HG02588 (cell line): ENCODE measurements at regions not wholly inside any gene's neighbourhood (a gene's known extent, or its start where the extent isn't known, plus 50 kb on each side); places are given as distances from the start of the nearest gene placed in this dataset.
"Not testable (repeated sequence)": the region's sequence is repeated elsewhere in the genome, so short reads cannot be mapped to it uniquely, and the experiment has no call there.

ENCODE experiments used
- ATAC-seq: cut with Tn5 transposase; IDR thresholded peaks from one replicate; pipeline ENCODE4 v1.9.1; 2021; ENCODE audit warnings: mild to moderate bottlenecking, moderate library complexity; ENCODE audit not compliant: unreplicated experiment

DNA sequence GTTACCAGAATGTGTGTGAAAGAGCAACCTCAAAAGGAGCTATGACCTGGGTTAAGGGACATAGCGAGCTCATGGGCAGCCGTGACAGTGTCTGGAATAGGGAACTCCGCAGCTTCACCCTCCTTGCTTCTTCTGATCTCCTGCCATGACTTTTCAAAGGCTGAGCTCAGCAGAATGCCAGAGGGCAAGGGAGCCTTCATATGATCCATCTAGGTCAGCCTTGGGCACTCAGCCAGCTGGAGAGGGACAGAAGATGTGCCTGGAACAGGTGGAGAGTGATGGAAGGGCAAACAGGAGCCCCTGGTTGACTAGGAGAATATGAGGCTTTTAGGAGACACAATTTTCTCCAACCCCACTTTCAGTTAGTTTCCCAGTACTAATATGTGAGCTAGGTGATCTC is 352.8 kb upstream of the FRG2C start:
- not testable (repeated sequence) for ATAC-seq

DNA sequence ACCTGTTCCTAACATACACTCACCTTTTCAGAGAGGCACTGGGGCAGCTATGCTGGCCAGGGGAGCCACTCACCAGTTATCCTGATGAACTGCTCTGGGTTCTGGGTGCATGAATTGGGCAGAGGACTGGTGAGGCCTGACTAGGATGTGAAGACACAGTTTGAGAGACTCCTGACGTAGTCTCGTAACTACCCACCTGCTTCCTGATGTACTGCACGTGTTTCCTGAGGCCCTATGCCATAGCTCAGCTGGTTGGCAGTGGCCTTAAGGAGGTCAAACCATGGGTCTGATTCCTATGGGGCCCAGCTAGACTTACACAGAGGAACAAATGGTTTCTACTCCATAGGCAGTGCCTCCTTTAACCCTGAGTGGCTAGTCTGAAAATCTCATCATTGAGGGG is 351.7 kb upstream of the FRG2C start:
- ATAC-seq = not testable (repeated sequence)

GRCh38 chr3:75319776-75320175 is 344.4 kb upstream of the FRG2C start:
- ATAC-seq = not testable (repeated sequence)

GRCh38 chr3:75320369-75320768 is 343.8 kb upstream of the FRG2C start:
- ATAC-seq = no peak

- ATAC-seq = no peak
Observed at GRCh38 chr3:75321060-75321459, 343.1 kb upstream of the FRG2C start.

DNA sequence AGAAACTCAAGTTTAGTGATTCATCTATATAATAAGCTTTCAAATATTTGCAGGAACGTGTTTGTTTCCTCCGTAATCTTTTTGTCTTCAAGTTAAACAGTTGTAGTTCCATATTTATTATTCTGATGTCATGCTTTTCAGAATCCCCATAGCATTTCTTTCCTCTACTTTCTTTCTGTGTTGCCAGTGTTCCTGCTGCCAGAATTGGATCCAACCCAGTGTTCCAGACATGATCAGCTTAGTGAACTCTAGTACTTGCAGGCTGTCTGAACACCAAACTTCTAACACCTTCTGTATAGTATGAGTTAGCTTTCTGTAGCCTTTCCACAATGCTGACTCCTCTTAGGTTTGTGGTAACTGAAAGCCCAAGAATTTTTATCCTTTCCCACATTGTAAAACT is 340.2 kb upstream of the FRG2C start:
- ATAC-seq = not testable (repeated sequence)

DNA sequence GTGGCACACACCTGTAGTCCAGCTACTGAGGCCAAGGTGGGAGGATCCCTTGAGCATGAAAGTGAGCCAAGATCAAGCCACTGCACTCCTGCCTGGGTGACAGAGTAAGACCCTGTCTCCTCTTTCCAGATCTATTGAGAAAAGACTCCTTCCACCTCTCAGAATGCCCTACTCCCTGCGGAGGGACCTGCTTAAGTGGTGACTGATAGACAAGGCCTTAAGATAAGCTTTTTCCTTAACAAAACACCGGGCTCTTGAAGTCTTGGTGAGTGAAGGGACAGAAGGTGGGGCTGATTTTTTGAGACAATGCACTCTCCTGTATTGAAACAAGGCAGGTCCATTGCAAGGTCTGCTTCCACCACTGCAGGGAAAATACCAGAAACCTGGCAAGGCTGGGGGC is 338.4 kb upstream of the FRG2C start:
- no peak for ATAC-seq

- no peak for ATAC-seq
Observed at GRCh38 chr3:75327453-75327852, 336.7 kb upstream of the FRG2C start.

GRCh38 chr3:75329476-75330097 is 334.5 kb upstream of the FRG2C start:
- ATAC-seq = no peak

- not testable (repeated sequence) for ATAC-seq
Observed at GRCh38 chr3:75330446-75330845, 333.7 kb upstream of the FRG2C start.

DNA sequence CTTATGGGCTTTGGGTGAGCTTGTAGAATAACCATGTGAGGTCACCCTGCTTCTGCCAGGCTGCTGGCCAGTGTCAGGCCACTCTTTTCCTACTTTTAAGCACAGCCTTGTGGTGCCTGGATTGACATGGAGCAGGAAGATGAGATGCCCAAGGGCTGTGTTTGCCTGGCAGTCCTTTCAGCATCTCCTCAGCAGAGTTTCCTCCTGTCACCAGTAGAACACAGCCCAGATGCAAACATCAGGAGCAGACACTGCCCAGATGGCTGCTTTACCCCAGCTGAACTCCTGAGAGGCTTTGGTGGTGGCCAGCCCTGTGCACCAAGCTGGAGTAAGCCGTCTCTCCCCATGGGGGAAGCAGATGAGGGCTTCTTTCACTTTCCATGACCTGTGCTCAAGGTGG is 332.0 kb upstream of the FRG2C start:
- ATAC-seq = not testable (repeated sequence)

DNA sequence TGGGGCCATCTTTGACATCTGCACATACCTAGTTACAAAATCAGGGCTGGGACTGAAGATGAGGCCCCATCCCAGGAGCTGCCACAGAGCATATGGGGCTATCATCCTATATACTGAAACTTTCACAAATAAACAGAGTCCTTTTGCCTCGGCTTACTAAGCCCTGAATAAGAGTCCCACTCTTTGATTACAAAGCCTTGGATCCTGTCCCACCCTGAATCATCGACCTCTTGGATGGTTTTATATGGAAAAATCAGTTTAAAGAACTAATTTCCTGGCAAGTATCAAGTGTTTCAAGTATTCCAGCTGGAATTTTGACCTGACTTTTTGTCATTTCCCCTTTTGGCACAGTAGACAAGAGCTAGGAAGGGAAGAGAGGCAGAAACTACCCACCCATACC is 331.3 kb upstream of the FRG2C start:
- ATAC-seq = no peak

DNA sequence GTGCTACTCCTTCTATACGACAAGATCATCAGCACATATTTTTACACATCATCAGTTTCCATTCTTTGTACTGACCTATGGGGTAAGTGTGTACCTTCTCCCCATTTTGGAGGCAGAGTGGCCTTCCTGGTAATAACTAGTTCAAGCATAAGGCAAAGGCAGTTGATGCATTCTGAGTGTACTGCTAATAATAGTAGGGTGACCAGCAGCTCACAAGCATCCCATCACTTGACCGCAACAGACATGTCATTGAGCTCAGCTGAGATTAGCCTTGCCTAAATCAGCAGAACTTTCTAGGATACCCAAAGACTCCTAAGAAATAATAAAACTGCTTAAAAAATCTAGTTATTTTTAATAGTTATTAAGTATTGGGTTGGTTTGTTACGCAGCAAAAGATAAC is 329.8 kb upstream of the FRG2C start:
- no peak for ATAC-seq

- no peak for ATAC-seq
Observed at GRCh38 chr3:75337226-75337900, 326.8 kb upstream of the FRG2C start.

DNA sequence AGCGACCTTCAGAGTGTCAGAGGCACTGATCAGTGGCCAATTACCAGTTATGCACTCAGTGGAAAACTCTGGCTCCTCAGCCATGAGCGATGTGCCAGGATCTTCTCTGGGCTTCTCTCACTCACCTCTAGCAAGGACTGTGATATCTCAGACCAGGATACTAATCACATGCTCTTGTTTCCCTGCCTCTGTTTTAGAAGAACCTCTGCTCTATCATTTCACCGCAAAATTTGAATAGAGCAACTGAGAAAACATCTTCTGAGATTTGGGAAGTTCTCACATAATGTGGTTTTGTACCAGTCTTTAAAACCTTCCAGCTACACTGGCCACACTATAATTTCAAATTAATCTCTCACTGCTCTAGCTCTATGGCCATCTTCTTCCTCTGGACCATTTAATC is 325.8 kb upstream of the FRG2C start:
- no peak for ATAC-seq

- no peak for ATAC-seq
Observed at GRCh38 chr3:75341324-75342067, 322.6 kb upstream of the FRG2C start.

GRCh38 chr3:75342425-75342824 is 321.7 kb upstream of the FRG2C start:
- ATAC-seq = no peak

- not testable (repeated sequence) for ATAC-seq
Observed at GRCh38 chr3:75350536-75350935, 313.6 kb upstream of the FRG2C start.

DNA sequence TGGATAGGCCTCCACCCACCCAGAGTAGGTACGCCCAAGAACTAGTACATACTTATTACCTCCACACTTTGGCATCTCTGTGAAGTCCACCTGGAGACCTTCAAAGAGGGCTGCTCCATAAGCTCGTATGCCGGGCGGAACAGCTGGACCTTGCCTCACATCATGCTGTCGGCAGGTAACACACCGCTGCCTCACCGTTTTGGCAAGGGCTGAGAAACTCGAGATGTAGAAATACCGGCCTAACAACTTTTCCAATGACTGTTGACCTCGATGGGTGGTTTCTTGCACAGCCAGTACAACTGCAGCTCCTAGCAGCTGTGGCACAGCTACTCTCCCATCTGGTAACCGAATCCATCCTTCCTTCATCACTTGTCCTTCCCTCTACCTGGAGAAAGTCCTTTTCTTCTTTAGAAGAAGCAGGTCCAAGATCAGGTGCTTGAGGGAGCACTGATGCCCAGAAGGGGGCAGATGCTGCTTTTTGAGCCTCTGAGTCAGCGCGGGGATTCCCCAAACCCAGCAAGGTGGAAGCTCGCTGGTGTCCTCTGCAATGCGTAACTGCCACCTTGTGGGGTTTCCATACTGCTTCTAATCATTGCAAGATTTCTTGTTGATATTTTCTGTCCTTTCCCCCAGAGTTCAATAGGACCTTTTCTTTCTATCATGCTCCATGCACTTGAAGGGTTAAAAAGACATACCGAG is 301.9 kb upstream of the FRG2C start:
- ATAC-seq = not testable (repeated sequence)

DNA sequence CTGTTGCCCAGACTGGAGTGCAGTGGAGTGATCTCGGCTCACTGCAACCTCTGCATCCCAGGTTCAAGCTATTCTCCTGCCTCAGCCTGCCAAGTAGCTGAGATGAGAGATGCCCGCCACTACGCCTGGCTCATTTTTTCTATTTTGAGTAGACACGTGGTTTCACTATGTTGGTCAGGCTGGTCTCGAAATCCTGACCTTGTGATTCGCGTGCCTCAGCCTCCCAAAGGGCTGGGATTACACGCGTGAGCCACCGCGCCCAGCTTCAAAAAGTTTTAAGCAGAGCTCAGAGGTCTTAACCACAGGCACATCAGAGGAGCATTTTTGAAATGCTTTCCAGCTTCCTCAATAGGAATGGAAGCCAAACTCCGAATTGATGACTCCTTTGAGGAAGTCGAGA is 291.2 kb upstream of the FRG2C start:
- not testable (repeated sequence) for ATAC-seq

DNA sequence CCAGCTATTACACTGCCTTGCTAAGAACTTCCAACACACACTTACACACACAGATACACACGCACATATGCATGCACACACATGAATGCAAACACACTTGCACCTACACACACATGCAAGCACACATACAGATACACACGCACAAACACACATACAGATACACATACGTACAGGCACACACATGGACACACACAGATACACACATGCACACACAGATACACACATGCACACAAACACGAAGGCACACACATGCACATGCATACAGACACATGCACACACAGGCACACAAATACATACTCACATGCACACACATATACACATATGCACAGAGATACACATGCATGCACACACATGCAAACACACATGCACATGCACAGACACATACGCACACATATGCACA is 284.3 kb upstream of the FRG2C start:
- ATAC-seq = not testable (repeated sequence)
